Lower lobe of right lung (tissue), 2 donors: ENCODE measurements at regions not wholly inside any gene's neighbourhood (a gene's known extent, or its start where the extent isn't known, plus 50 kb on each side); places are given as distances from the start of the nearest gene placed in this dataset.
A peak's percentile ranks its signal among the peaks of the same experiment; 100 is the strongest.
"Not testable (repeated sequence)": the region's sequence is repeated elsewhere in the genome, so short reads cannot be mapped to it uniquely, and the experiment has no call there.

ENCODE experiments used
- ATAC-seq, 2 donors: fragments of 200-7000 bp; cut with Tn5 transposase; one replicate each; pipeline ENCODE4 v1.9.1; 2020 to 2022; ENCODE audit warnings: mild to moderate bottlenecking in 2 of 2, moderate library complexity in 2 of 2
- DNase-seq: peaks from one replicate; pipeline ENCODE4 v3.0.0-alpha.2; 2020
- H3K27ac ChIP-seq: fragments of 200-600 bp; one replicate; pipeline ENCODE4 v1.8.0; 2022
- H3K27me3 ChIP-seq: fragments of 200-600 bp; one replicate; pipeline ENCODE4 v1.8.0; 2022; ENCODE audit warnings: low read depth
- H3K36me3 ChIP-seq: fragments of 200-600 bp; one replicate; pipeline ENCODE4 v1.8.0; 2022; ENCODE audit warnings: mild to moderate bottlenecking
- H3K4me1 ChIP-seq: fragments of 200-600 bp; one replicate; pipeline ENCODE4 v1.8.0; 2022
- H3K4me3 ChIP-seq: fragments of 200-600 bp; one replicate; pipeline ENCODE4 v1.8.0; 2022; ENCODE audit warnings: mild to moderate bottlenecking
- H3K9me3 ChIP-seq: fragments of 200-600 bp; one replicate; pipeline ENCODE4 v1.8.0; 2022
- intact Hi-C: fragments of 100-400 bp; cut with DNase I; formaldehyde crosslinking; loops from one replicate; pipeline ENCODE4 v1.11.0; 2022
- TF ChIP-seq, protein P1 (sequence below): fragments of 200-600 bp; IDR thresholded peaks from one replicate; pipeline ENCODE4 v1.8.0; 2022; ENCODE audit warnings: antibody characterized with exemption, mild to moderate bottlenecking
- donor health status: DM: no; HTN: yes; CAD: no; lungs with severe emphysema.

DNA sequence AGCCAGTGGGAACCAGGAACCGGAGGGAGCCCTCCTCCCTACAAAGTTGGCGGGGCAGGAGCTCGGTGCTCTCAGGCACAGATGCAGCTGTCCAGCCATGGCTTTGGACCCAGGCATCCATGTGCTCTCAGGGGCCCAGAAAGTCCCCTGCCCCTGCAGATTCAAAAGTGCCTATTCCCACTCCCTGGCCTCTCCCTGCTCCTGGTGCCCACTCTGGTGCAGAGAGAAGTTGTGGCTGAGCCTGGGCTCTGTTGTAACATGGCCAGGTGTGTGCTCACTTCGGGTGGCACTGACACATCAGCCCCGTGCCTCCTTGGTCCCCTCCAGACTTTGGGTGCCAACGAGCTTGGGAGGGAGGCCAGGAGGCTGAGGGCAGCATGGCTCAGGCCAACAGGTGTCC, 315.8 kb upstream of the KYNU start:
- Histone ChIP-seq H3K27ac (no peak overlapping the region), H3K4me3 (no peak overlapping the region), H3K27me3 (no peaks in the 10 kb centered on the region), H3K36me3 (no peaks in the 10 kb centered on the region), H3K9me3 (no peaks in the 10 kb centered on the region), H3K4me1 (no peaks in the 10 kb centered on the region)
- peak; percentile 12 to 32 for ATAC-seq
- intact Hi-C loops: no loop called here
- TF ChIP-seq, protein P1, sequence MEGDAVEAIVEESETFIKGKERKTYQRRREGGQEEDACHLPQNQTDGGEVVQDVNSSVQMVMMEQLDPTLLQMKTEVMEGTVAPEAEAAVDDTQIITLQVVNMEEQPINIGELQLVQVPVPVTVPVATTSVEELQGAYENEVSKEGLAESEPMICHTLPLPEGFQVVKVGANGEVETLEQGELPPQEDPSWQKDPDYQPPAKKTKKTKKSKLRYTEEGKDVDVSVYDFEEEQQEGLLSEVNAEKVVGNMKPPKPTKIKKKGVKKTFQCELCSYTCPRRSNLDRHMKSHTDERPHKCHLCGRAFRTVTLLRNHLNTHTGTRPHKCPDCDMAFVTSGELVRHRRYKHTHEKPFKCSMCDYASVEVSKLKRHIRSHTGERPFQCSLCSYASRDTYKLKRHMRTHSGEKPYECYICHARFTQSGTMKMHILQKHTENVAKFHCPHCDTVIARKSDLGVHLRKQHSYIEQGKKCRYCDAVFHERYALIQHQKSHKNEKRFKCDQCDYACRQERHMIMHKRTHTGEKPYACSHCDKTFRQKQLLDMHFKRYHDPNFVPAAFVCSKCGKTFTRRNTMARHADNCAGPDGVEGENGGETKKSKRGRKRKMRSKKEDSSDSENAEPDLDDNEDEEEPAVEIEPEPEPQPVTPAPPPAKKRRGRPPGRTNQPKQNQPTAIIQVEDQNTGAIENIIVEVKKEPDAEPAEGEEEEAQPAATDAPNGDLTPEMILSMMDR: no peak
- peak; percentile 21 for DNase-seq

DNA sequence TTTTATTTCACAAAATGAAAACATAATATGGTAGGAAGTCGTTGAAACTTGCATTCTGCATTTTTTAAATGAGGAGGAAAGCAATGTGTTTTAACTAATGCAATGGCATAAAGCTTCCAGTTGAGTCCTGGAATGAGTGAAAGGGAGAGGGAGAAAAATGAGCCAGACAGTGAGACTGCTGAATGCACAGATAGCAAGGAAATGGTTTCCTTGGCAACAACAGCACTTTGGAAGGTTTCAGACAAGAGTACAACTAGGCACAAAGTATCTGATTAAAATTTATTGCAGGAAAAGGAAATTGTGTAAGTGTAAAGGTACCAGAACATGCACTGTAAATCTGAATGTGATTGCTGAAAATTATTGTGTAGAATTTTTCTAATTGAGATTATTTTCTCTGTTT, 320.1 kb upstream of the KYNU start:
- TF ChIP-seq, protein P1: no peak
- no peaks in the 10 kb centered on the region for H3K4me1 ChIP-seq
- DNase-seq (no peak), ATAC-seq (no peak)
- no peaks in the 10 kb centered on the region for H3K36me3 ChIP-seq
- no peak overlapping the region for H3K4me3 ChIP-seq
- intact Hi-C loops: no loop called here
- H3K27me3 ChIP-seq: no peaks in the 10 kb centered on the region
- H3K9me3 ChIP-seq: no peaks in the 10 kb centered on the region
- no peak overlapping the region for H3K27ac ChIP-seq

- H3K4me3 ChIP-seq, H3K9me3 ChIP-seq, H3K36me3 ChIP-seq, H3K27ac ChIP-seq, ATAC-seq, intact Hi-C loops, H3K27me3 ChIP-seq, H3K4me1 ChIP-seq: not testable (repeated sequence)
- DNase-seq: peak; percentile 18
These were observed 331.5 kb upstream of the KYNU start for GRCh38 chr2:142545999-142546398.

DNA sequence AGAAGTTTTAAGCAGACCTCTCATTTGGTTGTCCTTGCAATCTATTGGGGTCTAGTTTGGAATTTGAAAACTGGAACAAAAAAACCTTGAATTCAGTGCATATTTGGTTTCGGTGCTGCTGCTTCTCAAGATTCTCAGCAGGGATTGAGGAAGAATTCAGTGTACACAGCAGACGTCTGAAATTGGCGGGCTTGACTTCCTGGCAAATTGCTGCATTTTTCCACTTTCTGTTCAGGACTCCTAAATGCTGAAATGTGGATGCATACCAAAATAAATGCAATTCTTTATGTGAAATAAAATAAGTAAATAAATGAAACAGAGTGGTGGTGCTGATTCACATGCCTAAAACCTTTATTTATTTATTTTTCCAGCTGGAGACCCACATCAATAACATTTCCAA, 332.4 kb upstream of the KYNU start:
- no peak for ATAC-seq
- TF ChIP-seq, protein P1: no peak
- DNase-seq: no peak
- H3K36me3 ChIP-seq: no peaks in the 10 kb centered on the region
- H3K27me3 ChIP-seq: no peaks in the 10 kb centered on the region
- H3K4me3 ChIP-seq: no peak overlapping the region
- no peak overlapping the region for H3K27ac ChIP-seq
- H3K4me1 ChIP-seq: no peaks in the 10 kb centered on the region
- intact Hi-C loops: no loop called here
- H3K9me3 ChIP-seq: no peaks in the 10 kb centered on the region

- Histone ChIP-seq H3K4me3 (no peak overlapping the region), H3K9me3 (no peaks in the 10 kb centered on the region), H3K27me3 (no peaks in the 10 kb centered on the region), H3K4me1 (no peaks in the 10 kb centered on the region), H3K27ac (no peak overlapping the region), H3K36me3 (no peaks in the 10 kb centered on the region)
- intact Hi-C loops: no loop called here
- TF ChIP-seq, protein P1: no peak
- no peak for DNase-seq
- ATAC-seq: no peak
These were observed 333.3 kb upstream of the KYNU start for GRCh38 chr2:142544173-142544572.

DNA sequence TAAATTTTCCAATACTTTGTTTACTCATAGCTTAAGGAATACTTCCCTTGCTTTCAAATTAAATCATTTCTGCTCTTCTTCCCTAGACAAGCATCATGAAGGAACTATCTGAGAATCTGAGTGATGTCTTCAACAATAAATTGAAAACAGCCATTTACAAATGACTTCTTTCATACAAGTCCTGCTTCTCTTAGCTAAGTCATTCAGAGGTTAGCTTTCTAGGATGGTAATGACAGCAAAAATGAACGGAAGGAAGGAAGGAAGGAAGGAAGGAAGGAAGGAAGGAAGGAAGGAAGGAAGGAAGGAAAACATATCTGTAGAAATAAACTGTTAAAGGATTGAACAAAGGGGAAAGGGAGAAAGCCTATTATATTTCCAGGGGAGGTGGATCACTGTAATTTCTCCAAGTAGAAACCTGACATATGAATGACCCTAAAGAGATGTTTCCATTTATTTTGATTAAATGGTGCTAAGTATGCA, 335.0 kb upstream of the KYNU start:
- DNase-seq (no peak), ATAC-seq (no peak)
- Histone ChIP-seq H3K9me3 (no peaks in the 10 kb centered on the region), H3K4me1 (no peaks in the 10 kb centered on the region), H3K4me3 (no peak overlapping the region), H3K36me3 (no peaks in the 10 kb centered on the region), H3K27ac (no peak overlapping the region), H3K27me3 (no peaks in the 10 kb centered on the region)
- intact Hi-C loops: no loop called here
- TF ChIP-seq, protein P1: no peak
